LNCaP clone FGC (cell line): ENCODE measurements at regions not wholly inside any gene's neighbourhood (a gene's known extent, or its start where the extent isn't known, plus 50 kb on each side); places are given as distances from the start of the nearest gene placed in this dataset.
"Not testable (repeated sequence)": the region's sequence is repeated elsewhere in the genome, so short reads cannot be mapped to it uniquely, and the experiment has no call there.

Experiments
- DNase-seq: peaks from one replicate; pipeline ENCODE4 v3.0.0-alpha.2; 2011; ENCODE audit warnings: low read depth
- H3K4me3 ChIP-seq: 2 replicates; pipeline ENCODE4 v1.5.1; 2011; ENCODE audit warnings: mild to moderate bottlenecking, low read depth, low read length, control low read depth
- TF ChIP-seq, protein P1 (sequence below): IDR thresholded peaks from 2 replicates; pipeline ENCODE4 v1.5.1; 2012; ENCODE audit warnings: mild to moderate bottlenecking; ENCODE audit not compliant: control insufficient read depth, insufficient read depth; ENCODE audit errors: extremely low read depth

DNA sequence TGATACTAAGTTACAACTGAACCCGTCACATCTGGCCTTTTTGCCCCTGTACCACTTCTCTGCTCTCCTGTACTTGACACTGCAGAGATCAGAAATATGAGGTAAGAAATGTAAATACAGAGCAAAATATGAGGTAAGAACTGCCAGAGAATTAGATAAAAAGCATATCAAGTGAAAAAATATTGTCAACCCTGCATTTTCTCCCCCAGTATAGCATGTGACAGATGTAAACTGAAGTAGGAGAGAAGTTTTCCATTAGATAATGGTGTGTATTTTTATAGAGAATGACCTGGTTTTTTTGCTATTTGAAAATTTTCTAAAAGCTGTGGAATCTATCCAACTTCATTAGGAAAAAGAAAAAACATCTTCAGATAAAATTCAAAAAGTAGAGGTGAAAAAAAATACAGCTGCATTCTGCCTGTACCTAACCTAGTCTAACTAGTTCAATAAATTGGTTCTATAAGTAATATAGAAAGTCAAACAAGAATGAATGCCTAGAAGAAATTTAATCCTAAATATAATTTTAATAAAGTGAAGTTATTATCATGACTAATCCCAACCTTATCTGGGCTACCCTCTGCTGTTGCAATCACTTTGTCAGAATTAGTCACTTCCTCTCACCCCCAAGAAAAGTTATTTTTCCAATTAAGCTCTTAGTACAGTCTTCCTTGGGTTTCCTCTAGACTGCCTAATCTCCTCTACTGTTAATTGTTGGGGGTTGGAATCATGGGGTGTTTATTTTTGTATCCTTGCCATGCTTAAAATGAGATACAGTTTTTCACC is 210.0 kb downstream of the RASSF9 start:
- DNase-seq, result no peak
- TF ChIP-seq, protein P1, sequence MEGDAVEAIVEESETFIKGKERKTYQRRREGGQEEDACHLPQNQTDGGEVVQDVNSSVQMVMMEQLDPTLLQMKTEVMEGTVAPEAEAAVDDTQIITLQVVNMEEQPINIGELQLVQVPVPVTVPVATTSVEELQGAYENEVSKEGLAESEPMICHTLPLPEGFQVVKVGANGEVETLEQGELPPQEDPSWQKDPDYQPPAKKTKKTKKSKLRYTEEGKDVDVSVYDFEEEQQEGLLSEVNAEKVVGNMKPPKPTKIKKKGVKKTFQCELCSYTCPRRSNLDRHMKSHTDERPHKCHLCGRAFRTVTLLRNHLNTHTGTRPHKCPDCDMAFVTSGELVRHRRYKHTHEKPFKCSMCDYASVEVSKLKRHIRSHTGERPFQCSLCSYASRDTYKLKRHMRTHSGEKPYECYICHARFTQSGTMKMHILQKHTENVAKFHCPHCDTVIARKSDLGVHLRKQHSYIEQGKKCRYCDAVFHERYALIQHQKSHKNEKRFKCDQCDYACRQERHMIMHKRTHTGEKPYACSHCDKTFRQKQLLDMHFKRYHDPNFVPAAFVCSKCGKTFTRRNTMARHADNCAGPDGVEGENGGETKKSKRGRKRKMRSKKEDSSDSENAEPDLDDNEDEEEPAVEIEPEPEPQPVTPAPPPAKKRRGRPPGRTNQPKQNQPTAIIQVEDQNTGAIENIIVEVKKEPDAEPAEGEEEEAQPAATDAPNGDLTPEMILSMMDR, result no peak
- H3K4me3 ChIP-seq, result no peak overlapping the region

DNA sequence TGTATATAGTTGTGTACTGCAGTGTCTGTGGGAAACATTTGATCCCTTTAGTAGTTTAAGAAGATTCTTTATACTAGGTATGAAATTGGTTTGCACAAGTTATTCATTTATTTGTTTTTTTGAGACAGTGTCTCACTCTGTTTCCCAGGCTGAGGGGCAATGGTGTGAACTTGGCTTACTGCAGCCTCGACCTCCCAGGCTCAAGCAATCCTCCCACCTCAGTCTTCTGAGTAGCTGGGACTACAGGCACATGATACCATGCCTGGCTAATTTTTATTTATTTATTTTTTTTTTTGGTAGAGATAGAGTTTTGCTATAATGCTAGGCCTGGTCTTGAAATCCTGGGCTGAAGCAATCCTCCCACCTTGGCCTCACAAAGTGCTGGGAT is 209.4 kb downstream of the RASSF9 start:
- H3K4me3 ChIP-seq, result no peak overlapping the region
- DNase-seq, result no peak
- TF ChIP-seq, protein P1, result no peak

- TF ChIP-seq, protein P1, result no peak
- no peak overlapping the region for H3K4me3 ChIP-seq
- no peak for DNase-seq
Observed at GRCh38 chr12:85627584-85627983, 208.6 kb downstream of the RASSF9 start.

- not testable (repeated sequence) for H3K4me3 ChIP-seq, DNase-seq
Observed at GRCh38 chr12:85628562-85628961, 207.6 kb downstream of the RASSF9 start.

- DNase-seq, result no peak
- H3K4me3 ChIP-seq, result no peak overlapping the region
- TF ChIP-seq, protein P1, result no peak
Observed at GRCh38 chr12:85630851-85631250, 205.4 kb downstream of the RASSF9 start.

DNA sequence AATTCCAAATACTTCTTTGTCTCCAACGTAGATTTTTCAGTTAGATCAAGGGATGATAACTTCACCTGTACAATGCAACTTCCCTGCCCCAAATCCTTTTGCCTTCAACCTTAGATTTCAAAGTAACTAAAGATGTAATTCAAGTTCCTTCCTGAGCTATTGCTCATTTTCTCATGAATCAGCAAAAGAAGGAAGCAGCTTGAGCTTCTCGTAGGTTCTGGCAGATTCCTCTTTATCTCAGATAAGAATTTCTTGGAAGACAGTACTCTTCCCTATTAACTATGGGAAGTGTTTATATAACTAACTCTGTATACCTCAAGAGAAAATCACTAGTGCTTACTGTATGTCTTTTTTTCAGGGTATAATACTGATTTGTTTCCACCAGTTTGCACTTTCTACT is 203.8 kb downstream of the RASSF9 start:
- no peak overlapping the region for H3K4me3 ChIP-seq
- TF ChIP-seq, protein P1, result no peak
- no peak for DNase-seq

- no peak overlapping the region for H3K4me3 ChIP-seq
- TF ChIP-seq, protein P1, result no peak
- no peak for DNase-seq
Observed at GRCh38 chr12:85633491-85633890, 202.7 kb downstream of the RASSF9 start.

- TF ChIP-seq, protein P1, result no peak
- no peak overlapping the region for H3K4me3 ChIP-seq
- DNase-seq, result no peak
Observed at GRCh38 chr12:85639834-85640233, 196.4 kb downstream of the RASSF9 start.
